HCT116 (cell line): ENCODE measurements at regions not wholly inside any gene's neighbourhood (a gene's known extent, or its start where the extent isn't known, plus 50 kb on each side); places are given as distances from the start of the nearest gene placed in this dataset.

Source experiments
- POLR2A ChIP-seq: IDR thresholded peaks from 2 replicates; pipeline ENCODE4 v1.7.0; 2011; ENCODE audit warnings: borderline replicate concordance; ENCODE audit not compliant: insufficient read depth, insufficient read length; ENCODE audit errors: extremely low read depth
- SP1 ChIP-seq: IDR thresholded peaks from 2 replicates; pipeline ENCODE4 v1.6.1; 2012; ENCODE audit warnings: low read depth
- ZFX ChIP-seq: fragments of 450-650 bp; IDR thresholded peaks from 2 replicates; pipeline ENCODE4 v1.6.1; 2017
- TF ChIP-seq, protein P1 (sequence below), 3 experiments: fragments of 200-600 bp in 1 of 3; sonication (generic) in 1 of 3; IDR thresholded peaks in 2 of 3; conservative IDR thresholded peaks in 1 of 3; 2 replicates each; pipeline ENCODE4 v1.5.1; 2012 to 2017; ENCODE audit warnings: low read depth in 2 of 3, low read length in 2 of 3, antibody characterized with exemption in 1 of 3, borderline replicate concordance in 1 of 3, control low read depth in 1 of 3, mild to moderate bottlenecking in 1 of 3, mixed read lengths in 1 of 3, mixed run types in 1 of 3, moderate library complexity in 1 of 3; ENCODE audit not compliant: insufficient read depth in 1 of 3

- TF ChIP-seq, protein P1, sequence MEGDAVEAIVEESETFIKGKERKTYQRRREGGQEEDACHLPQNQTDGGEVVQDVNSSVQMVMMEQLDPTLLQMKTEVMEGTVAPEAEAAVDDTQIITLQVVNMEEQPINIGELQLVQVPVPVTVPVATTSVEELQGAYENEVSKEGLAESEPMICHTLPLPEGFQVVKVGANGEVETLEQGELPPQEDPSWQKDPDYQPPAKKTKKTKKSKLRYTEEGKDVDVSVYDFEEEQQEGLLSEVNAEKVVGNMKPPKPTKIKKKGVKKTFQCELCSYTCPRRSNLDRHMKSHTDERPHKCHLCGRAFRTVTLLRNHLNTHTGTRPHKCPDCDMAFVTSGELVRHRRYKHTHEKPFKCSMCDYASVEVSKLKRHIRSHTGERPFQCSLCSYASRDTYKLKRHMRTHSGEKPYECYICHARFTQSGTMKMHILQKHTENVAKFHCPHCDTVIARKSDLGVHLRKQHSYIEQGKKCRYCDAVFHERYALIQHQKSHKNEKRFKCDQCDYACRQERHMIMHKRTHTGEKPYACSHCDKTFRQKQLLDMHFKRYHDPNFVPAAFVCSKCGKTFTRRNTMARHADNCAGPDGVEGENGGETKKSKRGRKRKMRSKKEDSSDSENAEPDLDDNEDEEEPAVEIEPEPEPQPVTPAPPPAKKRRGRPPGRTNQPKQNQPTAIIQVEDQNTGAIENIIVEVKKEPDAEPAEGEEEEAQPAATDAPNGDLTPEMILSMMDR (IDR thresholded peaks at IDR 0.05 in 2 of 3, conservative IDR thresholded peaks at IDR 0.05 in 1 of 3; ENCODE audit: borderline replicate concordance in 1 of 3, insufficient read depth in 1 of 3, low read depth in 2 of 3, low read length in 2 of 3) = no peak
- no peak for TF ChIP-seq ZFX
- no peak for TF ChIP-seq POLR2A
- TF ChIP-seq SP1 = no peak
These were observed 615.4 kb downstream of the RWDD3 start for GRCh38 chr1:95849439-95849838.
